SW 1271 (cell line): ENCODE measurements at regions not wholly inside any gene's neighbourhood (a gene's known extent, or its start where the extent isn't known, plus 50 kb on each side); places are given as distances from the start of the nearest gene placed in this dataset.

Experiments used
- DNase-seq, 2 experiments: peaks; one replicate each; lab custom pipeline; 2025; lab: John Stamatoyannopoulos, UW

DNA sequence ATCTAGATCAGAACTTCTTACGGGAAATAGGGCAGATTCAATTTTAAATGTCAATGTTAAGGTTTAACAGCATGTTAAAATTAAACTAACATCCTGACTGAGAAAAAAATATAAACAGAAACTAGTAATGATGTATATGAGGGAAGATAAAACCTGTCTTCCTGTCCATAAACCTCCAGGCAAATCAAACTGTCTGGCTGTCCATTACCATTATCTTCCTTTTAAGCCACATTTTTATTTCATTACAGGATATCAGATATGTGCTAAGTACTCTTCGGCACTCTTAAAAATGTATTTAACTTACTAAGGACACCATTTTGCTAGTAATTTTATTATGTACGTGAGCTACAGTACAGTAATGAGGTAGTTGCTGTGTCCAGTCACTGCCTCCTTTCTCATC is 1461.7 kb upstream of the ALCAM start:
- no peak for DNase-seq

DNA sequence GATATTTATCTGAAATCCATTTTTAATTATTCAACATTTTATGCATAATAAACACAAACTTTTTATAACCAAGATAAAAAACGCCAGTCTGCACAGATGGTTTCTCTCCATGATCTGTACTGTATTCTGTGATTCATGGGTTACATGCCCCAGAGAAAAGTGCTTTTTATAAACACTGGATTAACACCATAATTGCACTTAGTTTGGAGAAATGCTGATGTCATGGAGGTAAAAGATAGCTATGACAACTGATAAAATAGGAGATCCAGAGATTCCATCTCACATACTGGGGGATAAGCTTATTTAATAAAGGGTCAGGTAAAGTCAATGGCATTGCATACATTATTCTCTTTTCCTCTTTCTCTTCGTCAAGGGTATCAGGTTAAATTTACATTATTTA is 1460.4 kb upstream of the ALCAM start:
- no peak for DNase-seq

DNA sequence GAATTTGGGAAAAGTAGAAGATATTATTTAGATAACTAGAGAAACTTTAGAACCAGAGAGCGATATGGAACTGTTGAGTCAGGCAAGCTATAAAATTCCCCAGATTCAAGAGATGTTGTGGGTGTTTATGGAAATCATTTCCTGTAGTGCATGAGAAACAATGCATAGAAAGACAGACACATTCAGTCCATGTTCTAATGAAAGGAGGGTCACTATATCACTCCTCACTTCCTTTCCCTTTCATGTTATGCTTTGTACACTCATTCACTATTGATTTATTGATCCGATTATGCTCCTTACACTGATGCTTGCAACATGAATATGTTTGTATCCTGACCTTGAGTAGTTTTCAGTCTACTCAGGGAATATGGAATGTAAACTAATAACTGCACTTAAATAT is 1459.9 kb upstream of the ALCAM start:
- no peak for DNase-seq

DNA sequence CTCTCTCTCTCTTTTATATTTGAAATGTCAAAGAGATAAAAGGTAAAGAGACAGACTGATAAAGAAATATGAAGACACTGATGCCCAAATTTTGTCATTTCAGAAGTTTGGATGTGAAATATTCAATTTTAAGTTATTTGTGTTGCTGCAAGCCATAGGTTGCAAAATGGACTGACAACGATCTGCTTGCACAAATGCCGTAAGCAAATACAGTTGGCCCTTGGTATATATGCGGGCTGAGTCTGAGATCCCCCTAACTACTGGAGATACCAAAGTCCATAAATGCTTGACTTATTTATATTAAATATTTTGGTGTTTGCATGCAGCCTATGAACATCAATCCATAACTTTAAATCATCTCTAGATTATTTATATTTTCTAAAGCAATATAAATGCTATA is 1459.1 kb upstream of the ALCAM start:
- no peak for DNase-seq

DNA sequence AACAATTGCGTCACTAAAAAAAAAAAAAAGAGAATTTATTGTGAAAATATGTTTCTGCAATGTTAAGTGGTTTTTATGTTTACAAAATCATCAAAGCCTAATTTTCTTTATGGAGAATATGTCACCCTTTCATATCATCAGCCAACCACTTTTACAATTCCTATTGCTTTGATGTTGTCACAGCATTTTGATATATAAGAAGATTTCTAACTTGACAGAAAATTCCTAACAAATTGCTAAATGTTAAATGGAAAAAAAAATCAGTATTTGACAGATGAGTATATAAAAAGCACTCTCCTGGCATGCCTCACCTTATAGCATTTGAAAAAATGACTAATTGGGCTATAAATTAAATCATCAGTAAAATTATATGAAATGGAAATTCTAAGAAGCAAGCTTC is 1457.3 kb upstream of the ALCAM start:
- no peak for DNase-seq

DNA sequence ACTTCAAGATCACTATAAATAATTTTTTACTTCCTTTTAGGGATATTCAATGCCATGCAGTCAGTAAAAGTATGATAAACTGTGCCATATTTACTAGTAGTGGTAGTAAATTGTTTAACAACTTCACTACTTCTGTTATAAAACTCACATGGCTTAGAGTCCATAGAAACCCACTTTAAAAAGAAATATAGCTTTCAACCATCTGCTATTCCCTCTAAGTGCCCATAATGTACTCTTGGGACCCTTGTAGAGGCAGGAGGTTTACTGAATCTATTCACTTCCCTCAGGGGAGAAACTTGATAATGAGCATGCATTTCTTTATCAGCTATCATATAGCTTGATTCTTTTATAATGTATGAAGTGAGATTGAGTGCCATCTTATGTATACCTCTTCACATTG is 1448.4 kb upstream of the ALCAM start:
- DNase-seq = no peak

DNA sequence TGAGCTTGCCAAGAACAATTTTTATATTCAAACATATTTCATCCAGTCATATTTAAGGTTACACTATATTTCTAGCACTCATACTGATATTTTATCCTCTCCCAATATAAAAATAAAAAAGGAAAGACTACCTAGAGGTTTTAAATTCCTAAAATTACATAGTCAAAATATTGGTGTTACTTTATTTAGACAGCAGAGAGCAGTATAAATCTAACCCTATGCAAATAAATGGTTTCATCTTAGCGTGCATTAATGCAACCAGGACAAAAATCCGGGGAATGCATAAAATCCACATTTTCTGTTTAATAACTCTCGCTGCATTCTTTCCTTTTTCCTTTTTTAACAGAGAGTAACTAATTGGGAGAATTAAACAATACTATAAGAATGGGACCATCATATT is 1447.4 kb upstream of the ALCAM start:
- no peak for DNase-seq

DNA sequence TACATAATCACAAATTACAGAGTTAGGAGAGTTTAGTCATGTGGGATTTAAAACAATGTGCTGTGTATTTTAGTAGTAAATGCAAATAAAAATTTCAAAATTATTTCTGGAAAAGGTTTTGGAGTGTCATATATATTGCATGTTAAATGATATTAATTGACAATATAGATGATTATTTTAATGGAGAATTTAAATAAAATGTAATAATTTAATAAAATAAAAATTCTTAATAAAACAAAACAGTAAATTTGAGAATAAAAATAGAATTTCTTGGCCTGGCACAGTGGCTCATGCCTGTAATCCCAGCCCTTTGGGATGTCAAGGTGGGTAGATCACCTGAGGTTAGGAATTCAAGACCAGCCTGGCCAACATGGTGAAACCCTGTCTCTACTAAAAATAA is 1442.8 kb upstream of the ALCAM start:
- DNase-seq = no peak

DNA sequence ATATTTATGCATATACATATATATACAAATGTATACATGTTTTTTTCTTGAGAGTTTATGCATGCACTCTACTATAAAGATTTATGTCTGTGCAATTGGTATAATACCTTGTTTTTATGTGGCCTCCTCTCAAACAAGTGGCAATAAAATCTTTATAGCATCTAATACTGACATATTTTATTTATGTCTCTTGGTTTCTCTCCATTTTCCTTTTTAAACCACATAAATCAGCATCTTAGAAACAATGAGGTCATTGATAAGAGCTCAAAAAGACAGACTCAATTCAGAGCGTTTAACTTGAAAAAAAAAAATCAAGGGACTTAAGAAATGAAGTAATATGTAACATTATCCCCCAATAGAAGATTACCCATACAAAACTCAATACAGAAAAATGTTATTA is 1442.2 kb upstream of the ALCAM start:
- no peak for DNase-seq

DNA sequence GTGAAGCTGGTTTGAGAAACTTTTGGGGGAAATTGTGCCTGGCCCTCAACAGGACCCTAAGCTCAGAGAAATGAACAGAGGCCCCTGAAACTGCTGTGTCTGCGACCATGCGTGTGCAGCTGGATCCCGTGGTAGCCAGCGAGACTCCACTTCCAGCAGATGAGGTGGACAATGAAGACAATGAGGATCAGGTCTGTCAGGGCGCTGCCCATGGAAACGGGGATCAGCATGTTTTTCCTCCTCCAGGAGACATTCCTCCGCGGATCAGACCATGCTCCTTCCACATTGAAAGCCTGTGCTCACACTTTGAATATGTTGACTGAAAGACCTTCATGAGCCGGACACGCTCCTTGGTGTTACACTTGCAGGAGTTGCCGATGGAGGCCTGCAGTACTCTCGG is 1439.8 kb upstream of the ALCAM start:
- DNase-seq = no peak

DNA sequence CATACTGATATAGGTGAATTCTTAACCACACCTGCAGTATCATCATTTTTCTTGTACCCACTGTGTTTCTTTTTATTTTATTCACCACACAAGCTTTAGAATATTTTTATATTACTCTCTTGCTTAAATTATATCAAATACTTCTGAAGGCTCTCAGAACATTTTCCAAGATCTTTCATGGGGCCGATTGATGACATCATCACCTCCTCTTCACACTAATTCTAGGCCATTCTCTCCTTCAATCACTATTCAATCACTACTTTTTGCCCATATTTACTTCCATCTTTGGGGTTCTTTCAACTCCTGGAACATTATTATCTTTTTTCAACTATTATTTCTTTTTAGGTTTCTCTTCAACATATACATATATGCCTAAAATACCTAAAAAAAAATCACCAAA is 1438.8 kb upstream of the ALCAM start:
- no peak for DNase-seq

DNA sequence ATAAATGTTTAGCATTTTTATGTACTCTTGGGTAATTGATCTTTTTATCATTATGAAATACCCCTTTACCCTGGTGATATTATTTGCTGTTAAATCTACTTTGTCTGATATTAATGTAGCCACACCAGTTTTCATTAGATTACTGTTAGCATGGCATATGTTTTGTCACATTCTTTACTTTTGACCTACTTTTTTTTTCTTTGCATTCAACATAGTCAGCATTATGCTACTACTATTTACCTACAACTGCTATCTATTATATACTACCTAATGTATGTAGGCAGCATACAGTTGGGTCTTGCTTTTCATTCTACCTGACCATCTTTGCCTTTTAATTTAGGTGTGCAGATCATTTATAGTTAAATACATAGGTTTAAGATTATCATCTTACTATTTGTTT is 1429.6 kb upstream of the ALCAM start:
- no peak for DNase-seq

DNA sequence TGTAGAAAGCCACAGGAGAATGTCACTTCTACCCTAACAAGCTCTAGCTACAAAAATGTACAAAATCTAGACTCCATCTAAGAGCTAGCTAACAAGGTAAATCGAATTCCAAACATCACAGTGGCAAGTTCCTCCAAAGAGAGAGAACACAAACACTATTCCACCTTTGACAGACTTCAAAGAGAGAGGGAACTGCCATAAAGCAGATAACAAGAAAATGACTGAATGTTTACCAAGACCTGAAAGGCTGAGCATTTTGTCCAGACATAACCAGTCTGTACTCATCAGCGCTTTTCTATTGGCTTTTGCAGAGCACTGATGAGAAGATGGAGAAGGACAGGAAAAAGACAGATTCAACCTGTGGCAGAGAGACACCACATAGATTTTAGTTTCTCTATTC is 1419.6 kb upstream of the ALCAM start:
- no peak for DNase-seq

DNA sequence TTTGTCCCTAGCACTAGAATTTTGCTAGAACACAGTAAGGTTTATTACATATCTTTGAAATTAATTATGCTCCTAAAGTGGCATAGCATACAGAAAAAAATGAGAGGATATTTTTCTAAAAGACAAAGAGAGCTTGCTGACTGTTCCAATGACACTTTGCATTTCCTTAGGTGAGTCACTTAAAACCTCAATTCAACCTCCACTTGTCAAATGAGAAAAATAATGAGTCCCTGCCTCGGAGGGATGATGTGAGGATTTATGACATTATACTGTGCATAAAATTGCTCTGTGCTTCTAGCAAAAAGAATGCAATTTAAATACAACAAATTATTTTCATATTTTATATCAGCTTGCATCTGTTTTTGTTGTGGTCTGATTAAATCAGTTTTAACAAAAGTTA is 1417.0 kb upstream of the ALCAM start:
- DNase-seq = no peak

DNA sequence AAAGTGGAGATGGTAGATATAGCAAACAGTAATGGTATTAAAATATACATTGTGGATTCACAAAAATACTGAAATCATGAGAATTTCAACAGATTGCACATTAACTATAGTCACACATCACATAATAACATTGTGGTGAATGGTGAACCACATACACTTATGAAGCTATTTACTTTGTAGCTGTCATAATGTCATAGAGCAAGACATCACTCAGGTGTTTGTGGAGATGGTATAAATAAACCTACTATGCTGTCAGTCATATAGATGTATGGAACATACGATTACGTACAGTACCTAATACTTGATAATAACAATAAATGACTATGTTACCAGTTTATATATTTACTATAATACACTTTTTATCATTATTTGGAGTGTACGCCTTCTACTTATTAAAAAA is 1416.0 kb upstream of the ALCAM start:
- DNase-seq = no peak

DNA sequence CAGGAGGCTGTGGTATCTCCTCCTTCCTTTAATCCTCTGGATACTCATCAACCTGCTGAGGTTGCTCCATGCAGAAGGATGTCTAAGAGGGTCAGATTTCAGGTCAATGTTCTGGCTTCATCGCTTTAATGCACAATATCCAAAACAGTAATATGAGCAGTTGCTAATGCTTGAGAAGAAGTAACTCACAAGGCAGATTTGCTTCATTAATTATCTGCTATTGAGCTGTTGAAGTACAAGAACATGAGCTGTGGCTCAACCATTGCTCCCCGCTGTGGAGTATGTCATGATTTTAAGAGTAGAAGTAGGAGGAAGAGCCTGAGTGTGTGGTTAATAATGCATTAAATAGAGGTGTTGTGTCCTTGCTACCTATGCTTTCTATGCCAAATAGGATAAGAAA is 1412.9 kb upstream of the ALCAM start:
- DNase-seq = no peak

DNA sequence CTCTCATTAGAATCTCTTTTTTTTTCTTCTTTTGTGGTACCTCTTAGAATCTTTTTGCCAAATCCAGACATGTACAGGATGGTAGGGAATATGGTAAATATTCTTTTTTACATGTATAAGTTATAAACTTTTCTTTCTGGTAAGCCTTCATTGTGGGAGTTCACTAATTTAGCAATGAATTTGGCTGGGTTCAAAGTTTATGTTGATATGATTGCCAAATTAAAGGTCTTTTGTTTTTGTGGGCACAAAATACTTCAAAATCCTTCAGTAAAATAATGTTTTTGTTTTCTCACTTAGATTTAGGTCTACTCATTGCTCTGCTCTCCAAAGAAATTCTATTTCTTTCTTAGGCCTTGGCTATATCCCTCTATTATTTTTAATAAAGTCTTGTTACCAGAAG is 1405.9 kb upstream of the ALCAM start:
- DNase-seq = no peak

DNA sequence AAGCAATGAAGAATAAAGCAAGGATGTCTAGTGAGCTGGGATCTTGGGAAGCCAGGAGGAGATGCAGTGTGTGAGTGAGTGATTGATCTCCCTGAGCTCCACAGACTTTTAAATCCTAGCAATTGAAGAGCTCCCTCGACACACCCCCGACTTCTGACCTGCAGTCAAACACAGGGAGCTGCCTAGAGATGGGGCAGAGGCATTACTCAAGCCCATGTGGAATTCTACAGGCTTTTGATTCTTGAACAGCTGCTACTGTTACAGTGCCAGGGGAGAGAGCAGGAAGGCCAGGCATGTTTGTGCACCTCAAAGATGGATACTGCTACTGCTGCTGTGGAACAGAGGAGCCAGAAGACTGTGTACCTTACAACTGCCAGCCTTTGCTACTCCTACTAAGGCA is 1403.1 kb upstream of the ALCAM start:
- DNase-seq = no peak

DNA sequence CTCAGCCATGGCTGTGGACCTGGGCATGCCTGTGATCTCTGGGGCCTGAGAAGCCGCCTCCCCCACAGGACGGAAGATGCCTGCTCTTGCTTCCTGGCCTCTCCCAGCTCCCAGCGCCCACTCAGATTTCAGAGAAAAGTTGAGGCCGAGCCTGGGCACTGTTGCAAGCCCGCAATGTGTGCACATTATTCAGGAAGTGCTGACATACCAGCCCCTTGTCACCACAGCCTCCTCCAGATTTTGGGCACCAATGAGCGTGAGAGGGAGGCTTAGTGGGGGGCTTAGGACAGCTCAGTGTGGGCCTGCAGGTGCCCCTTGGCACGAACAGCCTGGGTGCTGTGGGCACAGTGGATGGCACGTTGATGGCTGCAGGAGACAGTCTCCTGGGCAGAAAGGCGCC is 1400.9 kb upstream of the ALCAM start:
- no peak for DNase-seq

DNA sequence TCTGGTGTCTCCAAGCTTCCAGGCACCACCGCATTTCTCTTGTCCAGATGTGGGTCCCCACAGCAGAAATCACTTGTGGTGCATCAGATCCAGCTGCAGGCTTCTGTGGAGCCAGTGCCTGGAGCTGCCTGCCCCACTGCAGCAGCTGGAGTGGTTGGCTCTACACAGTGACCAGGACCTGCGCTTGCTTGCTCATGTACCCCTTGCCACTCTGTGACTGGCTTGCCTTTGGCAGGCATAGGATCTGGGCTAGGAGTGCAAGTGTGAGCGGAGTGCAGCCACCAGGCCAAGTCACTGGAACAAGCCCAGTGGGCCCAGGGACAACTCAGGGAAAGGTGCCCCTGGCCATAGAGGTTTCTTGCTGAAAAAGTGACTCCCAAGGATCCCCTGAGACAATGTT is 1400.0 kb upstream of the ALCAM start:
- DNase-seq = no peak

DNA sequence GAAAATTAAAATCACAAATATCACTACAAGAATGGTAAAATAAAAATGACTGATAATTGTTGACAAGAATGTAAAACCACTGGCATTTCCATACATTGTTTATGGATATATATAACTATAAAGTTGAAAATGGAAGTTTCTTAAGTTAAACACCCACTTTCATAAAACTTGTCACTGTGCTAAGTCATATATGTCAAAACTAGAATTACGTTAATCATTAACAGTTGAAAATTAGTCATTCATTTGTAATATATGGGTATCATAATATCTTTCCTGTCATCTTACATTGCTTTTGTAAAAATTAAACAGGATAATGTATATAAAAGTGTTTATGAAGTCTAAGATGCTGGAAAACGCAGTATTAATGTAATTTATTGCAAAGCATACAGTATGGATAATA is 1398.6 kb upstream of the ALCAM start:
- no peak for DNase-seq

DNA sequence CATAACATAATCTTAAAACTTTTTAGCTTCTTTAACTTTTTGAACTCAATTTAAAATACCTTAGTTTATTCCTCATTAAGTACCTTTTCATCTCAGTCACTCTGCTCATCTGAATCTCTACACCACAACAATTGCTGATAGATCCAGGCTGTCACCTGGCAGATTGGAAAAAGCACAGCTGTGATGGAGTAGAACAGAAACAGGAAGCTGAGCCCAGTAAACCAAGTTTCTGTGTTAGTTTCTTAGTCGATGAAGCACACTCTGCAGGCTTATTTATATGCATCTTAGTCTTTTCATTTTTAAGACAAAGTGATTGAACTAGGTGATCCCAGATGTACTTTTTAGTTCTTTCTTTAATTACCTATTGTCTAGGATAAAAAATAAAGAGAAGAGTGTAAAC is 1398.0 kb upstream of the ALCAM start:
- no peak for DNase-seq

DNA sequence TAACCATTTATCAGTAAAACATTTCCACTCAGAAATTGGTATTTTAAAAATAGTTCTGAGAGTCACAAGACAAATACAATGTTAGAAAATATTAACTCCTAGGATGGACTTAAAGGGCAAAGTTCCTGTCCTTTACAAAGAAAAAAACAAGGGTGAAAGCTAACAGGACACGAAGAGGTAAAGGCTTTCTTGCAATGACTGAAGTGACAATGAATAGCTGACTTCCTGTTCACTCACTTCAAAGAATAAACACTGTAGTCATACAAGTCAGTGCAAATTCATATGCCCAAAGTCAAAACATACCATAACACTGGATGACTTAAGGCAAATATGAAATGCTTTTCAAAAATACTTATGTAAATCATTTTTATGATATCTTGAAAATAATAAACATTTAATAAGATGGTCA is 1389.8 kb upstream of the ALCAM start:
- no peak for DNase-seq

DNA sequence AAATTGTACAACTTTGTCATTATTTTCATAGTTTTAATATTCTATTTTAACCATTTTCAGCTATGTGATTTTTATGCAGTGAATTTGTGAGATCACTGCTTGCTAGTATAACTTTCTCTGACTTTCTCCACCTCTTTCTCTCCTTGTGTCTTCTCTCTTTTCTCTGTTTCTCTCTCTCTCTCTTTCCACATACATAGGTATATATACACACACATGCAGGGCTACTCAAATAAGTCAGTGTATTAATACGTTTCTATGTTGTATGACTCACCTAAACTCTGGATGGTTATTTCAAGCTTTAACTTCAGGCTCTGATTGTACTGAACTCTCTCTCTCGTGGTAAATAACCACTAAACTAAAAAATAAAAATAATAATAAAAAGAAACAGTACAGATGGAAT is 1389.3 kb upstream of the ALCAM start:
- no peak for DNase-seq

DNA sequence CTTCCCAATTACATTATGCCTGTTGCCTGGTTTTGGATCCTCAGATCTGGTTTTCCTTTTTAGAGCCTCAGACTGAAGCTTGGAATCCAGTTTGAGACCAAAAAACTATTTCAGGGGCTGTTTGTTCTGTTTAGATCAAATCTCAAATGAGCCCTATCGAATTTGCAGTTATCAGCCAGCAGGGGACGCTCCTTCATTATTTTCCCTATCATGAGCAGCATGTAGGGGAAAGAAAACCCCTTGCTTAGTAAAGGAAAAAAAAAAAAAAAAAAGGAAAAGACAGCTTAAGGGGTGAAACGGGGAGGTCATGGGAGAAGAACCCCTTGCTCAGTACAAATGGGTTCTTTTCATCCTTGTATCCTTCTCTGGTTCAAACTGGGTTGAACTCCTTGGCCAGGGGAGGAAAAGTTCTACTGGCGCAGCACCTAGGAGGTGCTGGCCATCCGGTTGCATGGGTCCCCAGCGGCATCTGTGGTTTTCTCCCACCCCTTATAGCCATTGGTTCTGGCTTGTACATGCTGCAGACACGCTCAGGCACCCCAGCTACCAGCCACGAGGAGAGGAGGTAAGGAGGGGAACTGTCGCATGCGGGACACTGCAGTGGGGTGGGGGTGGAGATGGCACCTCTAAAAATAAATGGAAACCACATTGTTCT is 1375.1 kb upstream of the ALCAM start:
- no peak for DNase-seq
